HG03571 (cell line): ENCODE measurements at regions not wholly inside any gene's neighbourhood (a gene's known extent, or its start where the extent isn't known, plus 50 kb on each side); places are given as distances from the start of the nearest gene placed in this dataset.

Source experiments
- ATAC-seq: cut with Tn5 transposase; IDR thresholded peaks from one replicate; pipeline ENCODE4 v1.9.1; 2021; ENCODE audit not compliant: unreplicated experiment

DNA sequence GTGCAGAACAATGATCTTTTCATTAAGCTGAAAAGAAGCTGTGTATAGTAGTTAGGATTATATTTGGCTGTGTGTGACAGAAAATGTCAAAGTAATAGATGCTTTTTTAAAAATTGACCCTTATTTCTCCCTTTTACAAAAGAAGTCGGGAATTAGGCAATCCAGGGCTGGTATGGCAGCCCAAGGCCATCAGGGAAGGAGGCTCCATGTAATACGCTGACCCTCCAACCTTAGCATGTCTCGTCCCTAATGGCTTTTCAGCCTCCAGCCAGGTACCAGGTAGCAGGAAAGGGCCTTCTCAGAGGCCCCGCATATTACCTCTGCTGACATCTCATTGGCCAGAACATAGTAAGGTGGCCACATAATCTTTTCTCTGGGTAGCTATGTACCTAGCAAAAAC, 79.7 kb downstream of the VCPKMT start:
- no peak for ATAC-seq

DNA sequence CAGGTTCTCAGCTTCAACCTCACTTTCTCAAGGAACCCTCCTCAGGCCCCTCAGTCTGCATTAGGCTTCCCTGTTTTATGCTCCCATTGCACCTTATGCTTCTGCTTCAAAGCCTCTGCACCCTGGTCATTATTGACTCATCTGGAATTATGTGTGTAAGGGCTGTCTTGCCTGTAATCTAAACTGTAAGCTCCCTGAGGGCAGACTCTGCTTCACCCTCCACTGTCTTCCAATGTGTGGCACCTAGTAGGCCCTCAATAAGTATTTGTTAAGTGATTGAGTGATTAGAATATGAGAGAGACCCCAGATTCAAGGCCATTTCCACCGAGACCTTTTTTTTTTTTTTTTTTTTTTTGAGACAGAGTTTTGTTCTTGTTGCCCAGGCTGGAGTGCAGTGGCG, 79.1 kb downstream of the VCPKMT start:
- ATAC-seq: no peak

DNA sequence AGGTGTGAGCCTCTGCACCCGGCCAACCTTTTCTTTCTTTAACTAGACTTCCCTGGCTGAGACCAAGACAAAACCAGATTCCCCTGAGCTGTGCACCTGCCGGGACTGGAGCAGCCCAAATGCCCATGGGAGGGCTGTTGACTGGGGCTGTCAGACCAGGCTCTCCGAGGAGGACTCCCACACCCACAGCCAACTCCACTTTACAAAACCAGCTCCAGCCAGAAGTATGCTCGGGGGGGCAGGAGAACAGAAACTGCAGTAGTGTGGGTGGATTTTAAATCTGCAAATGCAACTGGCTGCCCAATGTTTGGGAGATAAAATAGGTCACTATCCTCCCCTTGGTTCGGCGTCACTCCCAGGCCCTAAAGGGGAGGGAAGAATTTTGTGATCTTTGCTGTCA, 78.5 kb downstream of the VCPKMT start:
- ATAC-seq: no peak

DNA sequence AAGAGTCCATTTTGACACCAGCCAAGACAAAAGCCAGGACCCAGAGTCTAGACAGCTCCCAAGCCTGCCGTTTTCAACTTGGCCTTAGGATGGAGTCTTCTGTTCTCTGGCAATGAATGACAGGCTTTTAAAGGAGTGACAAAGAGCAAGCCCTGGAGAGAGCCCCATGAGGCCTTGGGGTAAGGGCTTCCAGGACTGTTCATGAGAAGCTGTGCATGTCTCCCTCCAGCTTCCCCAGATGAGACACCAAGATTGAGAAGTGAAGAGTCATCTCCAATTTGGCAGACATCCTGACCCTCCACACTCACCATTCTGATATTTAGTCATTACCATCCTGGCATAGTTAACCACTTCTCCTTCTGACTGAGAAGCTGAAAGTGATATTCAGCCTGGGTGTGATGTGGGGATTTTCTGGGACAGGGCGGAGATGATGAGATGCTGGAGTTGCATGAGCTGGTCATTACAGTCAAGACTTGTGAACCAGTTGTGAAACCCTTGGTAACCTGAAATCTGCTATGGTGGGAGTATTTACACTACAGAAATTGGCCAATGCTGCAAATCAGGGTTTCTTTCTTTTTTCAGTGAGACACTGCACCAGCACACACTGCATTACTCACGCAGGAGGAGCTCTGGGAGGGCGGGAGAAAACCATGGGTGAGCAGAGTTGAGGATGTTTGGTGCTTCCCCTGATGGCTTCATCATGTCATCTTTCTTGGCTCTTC, 77.8 kb downstream of the VCPKMT start:
- ATAC-seq: peak; percentile 82

DNA sequence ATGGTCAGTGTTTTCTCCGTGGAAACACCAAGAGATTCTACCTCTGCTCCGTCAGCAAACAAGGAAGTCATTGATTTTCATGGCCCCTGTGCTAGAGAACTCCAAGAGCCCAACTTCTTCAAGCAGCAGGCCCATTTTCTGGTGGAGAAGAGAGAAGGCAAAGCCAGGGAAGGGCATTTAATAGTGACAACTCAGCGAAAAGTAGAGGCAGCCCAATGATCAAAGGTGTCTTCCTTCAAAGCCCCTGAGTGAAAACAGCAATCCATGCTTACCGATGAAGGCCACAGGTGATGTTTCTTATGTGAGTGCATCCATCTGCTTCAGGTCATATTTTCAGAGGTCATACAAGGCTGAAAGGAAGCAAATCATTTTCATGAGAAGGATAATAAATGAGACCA, 77.3 kb downstream of the VCPKMT start:
- no peak for ATAC-seq

DNA sequence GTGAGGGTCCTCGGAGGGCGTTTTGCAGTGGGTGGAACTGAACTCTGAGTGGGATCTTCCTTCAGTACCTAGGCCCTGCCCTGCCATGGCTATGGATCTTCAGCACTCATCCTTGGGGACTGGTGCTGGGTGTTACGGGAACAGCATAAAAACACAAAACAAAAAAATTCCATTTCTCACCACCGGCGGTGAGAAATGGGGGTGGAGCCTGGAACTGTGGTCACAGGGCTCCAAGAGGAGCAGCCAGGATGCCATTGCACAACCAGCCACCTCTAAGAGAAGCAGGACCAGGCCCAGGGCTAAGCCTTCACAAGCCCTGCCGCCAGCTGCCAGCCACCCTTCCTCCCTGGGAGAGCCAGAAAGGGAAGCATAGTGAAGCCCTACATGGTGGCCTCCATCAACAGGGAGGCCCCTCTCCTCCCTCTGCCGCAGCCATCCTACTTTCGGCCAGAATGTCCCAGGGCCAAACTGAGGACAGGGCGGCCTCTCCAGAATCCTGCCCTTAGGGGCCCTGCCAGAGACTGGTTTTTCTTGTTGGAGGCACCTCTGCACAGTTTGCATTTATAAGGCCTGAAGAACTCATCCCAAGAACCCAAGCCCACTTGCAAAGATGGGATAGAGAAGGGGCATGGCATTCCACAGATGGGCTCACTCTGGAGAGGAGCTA, 76.5 kb downstream of the VCPKMT start:
- no peak for ATAC-seq

DNA sequence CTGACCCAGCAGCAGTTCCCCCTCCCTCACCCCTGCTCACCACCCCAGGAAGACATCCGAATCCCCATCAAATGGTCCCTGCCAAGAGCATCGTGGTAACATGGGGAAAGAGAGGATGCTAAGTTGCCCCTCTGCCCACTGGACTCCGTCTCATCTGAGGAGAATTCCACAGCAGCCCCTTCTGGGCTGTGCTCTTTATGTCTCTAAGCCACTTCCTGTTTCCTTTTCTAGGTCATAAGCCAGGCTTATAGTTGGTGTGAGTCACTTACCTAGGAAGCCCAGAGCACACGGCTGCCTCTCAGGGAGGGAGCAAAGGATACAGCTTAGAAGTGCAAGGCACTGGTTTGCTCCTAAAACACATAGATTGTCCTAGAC, 76.0 kb downstream of the VCPKMT start:
- ATAC-seq: no peak

DNA sequence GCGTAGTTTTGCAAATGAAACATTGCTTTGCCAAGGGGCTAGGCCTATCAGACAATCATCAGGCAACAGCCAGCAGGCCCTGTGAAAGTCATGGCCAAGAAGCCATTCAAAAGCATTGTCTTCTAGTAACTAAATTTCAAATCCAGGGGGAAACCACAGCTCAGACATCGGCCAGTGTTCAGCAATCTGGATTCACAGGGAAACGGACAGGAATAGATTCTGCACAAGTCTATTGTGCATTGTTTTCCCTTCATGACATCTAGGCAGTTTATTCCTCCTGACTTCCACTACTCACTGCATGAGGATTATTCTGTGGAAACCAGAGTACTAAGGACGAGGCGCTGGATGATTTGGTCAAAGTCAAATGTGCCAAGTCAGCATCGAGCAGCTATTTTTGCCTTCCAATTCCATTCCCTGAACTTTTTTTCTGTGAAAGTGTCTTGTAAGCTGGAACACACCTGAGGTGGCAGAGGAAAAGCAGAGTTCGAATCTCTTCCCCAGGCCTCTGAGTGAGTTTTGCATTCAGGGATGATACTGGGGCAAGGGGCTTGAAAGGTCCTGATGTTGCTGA, 75.4 kb downstream of the VCPKMT start:
- ATAC-seq: no peak

DNA sequence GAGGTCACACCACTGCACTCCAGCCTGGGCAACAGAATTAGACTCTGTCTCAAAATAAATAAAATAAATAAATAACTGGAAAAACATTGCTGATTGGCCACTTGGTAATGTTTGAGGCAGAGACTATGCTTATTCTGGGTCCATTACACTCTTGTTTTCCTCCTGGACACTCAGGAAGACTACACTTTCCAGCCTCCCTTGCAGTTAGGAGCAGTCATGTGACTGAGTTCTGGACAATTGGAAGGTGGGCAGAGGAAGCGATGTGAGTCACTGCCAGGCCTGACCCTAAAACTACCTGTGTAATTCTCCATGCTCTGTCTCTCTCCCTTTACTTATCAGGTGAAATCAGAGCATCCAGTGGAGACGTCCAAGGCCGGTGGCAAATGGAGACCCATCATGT, 74.4 kb downstream of the VCPKMT start:
- ATAC-seq: no peak

DNA sequence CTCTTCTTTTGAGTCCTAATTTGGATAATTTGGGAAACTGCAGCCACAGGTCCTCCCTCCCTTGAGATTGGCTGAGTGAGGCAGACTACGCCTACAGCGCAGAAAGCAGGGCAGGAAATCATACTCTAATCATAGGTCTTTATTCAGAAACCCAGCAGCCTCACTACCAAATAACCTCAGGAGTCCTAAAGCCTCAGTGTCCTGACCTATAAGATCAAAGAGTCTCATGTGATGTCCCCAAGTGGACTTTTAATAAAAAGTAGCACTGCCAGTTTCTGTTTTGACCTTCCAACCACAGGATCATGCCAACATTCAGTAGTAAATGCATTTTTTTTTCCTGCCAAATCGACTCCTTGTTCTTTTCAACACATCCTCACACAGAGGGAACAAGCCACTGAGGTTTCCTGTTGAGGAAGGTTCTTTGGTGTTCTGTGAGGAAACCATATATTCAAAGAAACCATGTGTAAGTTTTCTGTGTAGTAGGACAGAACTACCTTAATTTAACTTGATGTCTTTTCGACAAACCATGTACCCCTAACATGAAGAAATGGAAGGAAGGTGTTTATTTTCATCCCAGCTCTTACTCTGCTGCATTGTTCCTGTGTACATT, 72.2 kb downstream of the VCPKMT start:
- ATAC-seq: no peak

DNA sequence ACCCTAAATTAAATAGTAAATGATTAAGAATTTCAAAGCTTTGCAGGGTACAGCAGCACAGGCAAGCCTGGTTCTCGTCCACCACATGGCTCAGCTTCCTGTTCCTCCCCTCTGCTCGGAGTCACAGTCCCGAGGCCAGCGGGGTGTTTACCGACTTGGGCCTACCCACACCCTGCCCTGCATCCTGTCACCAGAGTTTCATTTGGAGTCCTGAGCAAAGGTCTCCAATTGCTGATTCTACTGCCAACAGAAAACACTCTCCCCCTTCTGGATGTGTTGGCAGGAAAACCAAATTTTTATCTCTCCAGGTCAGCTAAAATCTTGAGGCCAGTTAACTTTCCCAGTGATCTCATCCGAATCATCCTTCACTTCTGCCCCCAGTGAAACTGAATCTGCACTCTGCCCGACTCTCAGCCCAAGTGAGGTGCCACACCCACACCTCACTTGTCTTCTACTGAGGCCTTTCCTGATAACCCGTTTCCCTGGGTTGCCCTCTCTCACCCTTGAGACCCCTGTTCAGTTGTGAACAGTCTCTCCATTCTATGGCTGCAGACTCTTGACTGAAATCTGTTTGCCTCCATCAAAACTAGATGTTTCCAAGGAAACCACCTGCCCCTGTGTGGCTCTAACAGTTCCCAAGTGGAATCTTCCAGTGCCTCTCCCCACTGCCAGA, 71.2 kb downstream of the VCPKMT start:
- peak; percentile 74 for ATAC-seq

DNA sequence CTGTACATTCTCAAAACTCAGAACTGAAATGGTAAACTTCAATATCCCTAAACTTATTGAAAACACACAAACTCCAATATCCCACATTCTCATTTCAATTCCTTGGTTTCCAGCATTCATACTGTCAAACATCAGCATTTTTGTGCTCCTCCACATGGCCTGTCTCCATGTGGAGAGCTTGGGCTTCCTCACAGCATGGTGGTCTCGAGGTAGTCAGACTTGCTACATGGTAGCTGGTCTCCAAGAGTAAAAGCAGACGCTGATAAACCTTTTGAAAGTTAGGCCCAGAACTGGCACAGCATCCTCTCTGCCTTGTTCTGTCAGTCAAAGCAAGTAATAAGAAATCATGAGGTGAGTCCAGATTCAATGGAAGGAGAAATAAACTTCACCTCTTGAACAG, 70.5 kb downstream of the VCPKMT start:
- no peak for ATAC-seq

DNA sequence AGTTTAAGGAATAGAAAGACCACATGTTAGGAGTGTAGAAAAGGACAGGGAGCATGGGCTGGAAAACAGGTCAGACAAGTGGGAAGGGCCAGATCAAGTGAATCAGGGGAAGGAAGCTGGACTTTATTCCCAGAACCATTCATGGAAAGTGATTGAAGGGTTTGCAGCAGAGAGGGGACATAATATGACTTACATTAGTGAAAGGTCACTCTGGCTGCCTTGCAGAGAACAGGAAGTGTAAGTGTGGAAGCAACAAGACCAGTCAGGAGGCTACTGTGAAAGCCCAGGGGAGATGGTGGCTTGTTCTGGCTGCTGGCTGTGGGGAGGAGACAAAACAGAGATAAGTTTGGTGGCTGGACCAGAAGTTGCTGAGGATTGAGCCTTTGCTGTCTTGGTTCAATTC, 69.1 kb downstream of the VCPKMT start:
- ATAC-seq: peak; percentile 69

DNA sequence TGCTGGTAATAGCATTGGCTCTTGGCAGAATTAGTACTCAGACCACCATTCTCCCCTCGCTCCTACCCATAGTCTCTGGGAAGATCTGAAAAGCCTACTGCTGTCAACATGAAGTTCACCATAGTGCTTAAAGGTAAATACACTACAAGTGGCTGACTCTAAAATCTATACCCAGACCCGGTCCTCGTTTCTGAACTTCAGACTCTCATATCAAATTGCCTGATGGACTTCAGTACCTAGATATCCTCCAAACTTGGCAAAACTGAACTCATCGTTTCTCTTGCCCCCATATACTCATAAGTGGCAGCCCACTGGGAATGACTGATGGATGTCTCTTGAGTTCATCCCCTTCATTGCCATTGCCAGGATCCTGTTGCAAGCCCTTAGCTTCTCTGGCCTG, 67.3 kb downstream of the VCPKMT start:
- no peak for ATAC-seq

DNA sequence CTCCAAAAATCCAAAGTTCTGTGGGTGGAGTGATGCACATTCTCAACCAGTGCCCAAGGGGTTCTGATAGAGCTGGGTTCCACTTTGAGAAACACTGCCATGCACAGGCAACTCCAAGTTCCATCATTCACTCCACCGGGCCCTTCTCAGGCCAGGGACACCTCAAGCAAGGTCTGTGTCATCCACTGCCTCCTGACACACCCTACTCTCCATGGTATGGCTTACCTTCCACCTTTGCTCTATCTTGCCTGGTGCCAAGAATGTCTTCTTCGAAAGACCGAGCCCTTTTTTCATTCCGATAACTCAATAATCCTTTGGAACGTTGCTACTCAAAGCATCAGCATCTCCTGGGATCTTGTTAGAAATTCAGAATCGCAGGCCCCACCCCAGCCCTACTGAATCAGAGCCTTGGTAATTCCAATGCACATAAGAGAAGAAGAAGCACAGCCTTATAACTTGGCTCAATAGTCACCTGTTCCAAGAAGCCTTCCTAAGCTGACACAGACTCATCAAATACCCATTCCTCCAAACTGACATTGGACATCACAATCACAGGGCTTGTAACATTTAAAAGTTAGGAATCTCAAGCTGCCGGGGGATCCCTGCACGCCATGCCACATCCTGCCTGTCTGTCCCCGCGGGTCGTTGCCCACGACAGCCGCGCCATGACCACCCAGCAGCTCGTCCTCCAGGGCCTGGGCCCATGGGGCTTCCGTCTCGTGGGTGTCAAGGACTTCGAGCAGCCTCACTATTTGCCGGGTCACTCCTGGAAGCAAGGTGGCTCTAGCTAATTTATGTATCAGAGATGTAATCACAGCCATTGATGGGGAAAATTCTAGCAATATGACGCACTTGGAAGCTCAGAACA, 66.4 kb downstream of the VCPKMT start:
- ATAC-seq: no peak

DNA sequence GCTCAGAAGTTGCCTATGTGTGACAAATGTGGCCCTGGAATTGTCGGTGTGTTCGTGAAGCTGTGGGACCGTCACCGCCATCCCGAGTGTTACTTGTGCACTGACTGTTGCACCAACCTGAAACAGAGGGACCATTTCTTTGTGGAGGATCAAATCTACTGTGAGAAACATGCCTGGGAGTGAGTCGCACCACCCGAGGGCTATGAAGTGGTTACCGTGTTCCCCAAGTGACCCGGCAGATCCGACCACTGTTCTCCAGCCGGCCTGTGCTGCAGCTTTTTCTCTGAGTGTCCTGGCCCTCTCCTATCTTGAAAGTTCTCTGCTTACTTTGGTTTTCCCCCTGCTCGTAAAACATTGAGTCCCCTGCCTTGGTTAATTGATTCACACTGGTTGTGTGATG, 65.3 kb downstream of the VCPKMT start:
- ATAC-seq: no peak

DNA sequence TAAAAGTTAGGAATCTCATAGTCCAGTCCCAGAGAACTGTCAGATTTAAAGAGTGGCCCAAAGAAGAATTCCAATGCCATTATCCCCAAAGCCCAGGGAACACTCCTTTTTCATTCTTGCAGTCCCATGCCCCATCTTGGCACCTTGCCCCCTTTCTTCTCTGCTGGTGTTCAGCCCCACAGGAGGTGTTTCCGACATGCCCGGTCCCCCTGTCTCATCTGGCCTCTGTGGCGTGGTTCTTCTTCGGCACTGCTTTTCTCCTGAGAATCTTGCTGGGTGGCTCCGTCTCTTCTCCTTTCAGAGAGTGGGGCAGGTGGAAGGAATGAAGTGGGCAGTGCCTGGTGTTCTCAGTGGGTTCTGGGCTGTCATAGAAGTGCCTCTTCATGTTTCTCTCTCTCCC, 64.7 kb downstream of the VCPKMT start:
- no peak for ATAC-seq

DNA sequence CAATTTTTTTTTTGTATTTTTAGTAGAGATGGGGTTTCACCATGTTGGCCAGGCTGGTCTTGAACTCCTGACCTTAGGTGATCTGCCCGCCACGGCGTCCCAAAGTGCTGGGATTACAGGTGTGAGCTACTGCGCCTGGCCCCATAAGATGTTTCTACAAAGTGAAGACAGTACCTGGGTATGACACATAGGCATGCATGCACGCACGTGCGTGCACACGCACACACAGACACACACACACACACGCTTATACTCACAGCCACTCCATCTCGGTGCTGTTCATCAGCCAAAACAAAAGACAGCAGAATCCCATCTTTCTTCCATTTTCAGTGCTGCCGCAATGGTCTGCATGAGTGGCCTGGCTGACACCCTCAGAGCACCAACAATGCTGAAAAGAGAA, 63.9 kb downstream of the VCPKMT start:
- ATAC-seq: no peak

DNA sequence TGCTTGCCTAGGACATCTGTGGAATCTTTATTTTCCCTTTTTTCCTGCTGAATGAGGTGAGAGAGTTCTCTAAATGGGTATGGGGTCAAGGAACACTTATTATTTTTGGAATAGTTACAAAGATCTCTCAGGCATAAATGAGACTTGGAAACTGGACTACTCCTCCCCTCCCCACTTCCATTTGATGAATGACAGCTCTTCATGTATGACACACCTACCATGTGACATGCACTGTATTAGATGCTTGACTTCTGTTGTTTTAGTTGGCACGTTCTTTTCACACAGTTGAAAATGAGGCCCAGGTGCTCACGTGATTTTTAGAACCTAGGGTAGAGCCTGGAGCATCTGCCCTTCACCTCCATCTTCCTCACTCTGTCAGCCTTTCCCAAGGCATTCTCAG, 62.4 kb downstream of the VCPKMT start:
- ATAC-seq: no peak

DNA sequence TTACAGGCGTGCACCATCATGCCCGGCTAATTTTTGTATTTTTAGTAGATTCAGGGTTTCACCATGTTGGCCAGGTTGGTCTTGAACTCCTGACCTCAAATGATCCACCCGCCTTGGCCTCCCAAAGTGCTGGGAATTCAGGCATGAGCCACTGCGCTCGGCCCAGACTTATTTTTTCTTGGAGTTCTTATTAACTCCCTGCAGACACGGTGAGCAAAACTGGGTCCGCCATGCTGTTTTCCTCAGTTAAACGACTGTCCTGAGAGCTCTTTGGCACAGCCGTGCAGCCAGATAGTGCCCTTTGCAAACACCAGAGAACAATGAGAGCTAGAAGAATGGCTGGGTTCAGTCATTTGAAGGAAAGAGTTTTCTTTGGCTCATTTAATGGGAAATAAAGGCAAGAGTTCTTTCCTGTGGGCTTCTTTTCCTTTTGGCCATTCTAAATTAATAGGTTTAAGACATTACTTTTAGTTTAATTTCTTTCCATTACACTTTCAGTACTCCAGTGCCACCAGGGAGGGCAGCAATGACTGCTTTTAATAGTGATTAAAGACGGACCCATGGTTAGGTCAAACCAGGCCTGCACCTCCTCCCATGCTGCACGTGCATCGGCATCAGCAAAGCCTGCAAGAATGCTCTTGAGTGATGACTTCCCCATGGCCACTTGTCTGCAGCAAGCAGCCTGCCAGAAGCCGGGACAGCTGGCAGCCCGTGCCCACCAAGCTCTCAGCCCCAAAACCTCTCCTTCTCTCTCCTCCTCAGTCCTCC, 60.7 kb downstream of the VCPKMT start:
- ATAC-seq: no peak
